LNCaP clone FGC (cell line): ENCODE measurements at regions not wholly inside any gene's neighbourhood (a gene's known extent, or its start where the extent isn't known, plus 50 kb on each side); places are given as distances from the start of the nearest gene placed in this dataset.

Source experiments
- DNase-seq: peaks from one replicate; pipeline ENCODE4 v3.0.0-alpha.2; 2011; ENCODE audit warnings: low read depth
- H3K4me3 ChIP-seq: 2 replicates; pipeline ENCODE4 v1.5.1; 2011; ENCODE audit warnings: mild to moderate bottlenecking, low read depth, low read length, control low read depth
- TF ChIP-seq, protein P1 (sequence below): IDR thresholded peaks from 2 replicates; pipeline ENCODE4 v1.5.1; 2012; ENCODE audit warnings: mild to moderate bottlenecking; ENCODE audit not compliant: control insufficient read depth, insufficient read depth; ENCODE audit errors: extremely low read depth

DNA sequence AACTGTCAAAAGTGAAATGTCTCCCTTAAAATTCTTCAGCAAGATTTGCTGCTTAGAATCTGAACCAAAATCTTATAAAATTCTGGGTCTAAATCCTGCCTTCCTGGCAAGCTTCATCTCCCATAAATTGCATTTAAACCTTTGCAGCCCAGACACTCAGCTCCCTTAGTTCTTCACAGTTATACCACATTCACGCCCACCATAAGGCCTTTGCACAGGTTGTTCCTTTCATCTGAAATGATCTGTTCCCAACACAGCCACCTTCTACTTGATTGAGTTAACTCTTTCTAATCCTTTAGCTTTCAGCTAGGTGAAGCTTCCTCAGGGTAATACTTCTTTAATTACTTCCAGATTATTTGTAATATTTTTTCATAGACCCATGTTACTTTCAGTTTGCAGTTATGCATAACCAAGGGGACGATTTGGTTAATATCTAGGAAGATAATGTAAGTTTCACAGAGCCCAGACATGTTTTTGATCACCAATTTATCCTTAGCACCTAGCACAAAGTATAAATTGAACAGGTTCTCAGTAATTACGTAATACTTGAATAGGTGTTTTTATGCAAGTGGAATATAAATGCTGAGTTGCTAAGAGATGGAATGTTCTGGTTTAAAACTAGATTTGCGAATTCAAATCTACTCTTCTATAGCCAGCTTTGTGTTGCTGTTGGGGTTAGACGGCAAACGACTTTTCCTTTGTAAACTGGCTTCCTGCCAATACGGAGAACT, 779.7 kb upstream of the PKDCC start:
- no peak for DNase-seq
- TF ChIP-seq, protein P1, sequence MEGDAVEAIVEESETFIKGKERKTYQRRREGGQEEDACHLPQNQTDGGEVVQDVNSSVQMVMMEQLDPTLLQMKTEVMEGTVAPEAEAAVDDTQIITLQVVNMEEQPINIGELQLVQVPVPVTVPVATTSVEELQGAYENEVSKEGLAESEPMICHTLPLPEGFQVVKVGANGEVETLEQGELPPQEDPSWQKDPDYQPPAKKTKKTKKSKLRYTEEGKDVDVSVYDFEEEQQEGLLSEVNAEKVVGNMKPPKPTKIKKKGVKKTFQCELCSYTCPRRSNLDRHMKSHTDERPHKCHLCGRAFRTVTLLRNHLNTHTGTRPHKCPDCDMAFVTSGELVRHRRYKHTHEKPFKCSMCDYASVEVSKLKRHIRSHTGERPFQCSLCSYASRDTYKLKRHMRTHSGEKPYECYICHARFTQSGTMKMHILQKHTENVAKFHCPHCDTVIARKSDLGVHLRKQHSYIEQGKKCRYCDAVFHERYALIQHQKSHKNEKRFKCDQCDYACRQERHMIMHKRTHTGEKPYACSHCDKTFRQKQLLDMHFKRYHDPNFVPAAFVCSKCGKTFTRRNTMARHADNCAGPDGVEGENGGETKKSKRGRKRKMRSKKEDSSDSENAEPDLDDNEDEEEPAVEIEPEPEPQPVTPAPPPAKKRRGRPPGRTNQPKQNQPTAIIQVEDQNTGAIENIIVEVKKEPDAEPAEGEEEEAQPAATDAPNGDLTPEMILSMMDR = no peak

DNA sequence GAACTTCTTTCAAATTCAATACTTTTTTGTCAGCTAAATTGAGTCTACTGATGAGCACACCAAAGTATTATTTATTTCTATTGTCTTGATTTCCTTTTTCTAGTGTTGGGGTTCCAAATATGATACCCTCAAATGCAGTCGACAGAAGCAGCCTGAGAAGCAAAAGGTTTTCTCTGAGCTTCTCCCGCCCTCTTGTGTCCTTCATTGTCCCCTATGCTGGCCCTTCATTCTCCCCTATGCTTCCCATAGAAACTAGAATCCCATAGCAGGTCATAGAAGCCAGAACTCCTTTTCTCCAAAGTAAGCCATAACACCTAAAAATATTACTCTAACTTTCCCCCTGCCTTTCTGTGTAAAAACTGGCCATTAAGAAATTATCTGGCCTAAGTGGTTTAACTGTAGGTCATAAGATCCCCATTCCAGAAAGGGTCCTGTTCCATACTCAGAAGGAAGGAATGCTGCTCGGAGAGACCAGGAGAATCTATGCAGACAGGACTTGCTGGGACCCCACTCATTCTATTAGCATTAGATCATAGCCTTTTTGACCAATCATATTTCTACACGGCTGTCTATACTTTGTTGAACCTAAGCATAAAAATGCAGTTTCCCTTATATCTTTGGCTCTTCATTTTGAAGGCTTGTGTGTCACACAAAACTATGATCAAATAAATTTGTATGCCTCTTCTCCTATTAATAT, 764.6 kb upstream of the PKDCC start:
- TF ChIP-seq, protein P1 = no peak
- no peak overlapping the region for H3K4me3 ChIP-seq
- DNase-seq = no peak

More for the DNA sequence above, 779.7 kb upstream of the PKDCC start:
- no peak overlapping the region for H3K4me3 ChIP-seq

DNA sequence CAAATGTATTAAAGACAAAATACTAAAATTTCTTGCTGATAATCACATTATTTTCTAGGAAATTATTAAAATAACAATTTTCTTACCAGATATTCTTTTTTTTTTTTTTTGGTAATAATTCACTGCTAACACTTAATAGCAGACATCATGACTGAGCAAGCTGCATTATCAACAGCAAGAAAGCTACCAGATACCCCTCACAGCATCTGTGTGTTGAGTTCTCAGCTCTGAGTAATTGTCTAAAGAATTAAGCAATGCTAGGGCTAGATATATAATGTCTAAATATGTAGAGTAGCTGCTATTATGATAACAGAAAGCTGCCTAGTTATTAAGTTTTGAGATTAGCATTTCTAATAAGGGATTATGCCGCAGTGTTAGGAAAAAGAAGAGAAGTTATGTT, 754.3 kb upstream of the PKDCC start:
- TF ChIP-seq, protein P1 = no peak
- no peak overlapping the region for H3K4me3 ChIP-seq
- DNase-seq = no peak

DNA sequence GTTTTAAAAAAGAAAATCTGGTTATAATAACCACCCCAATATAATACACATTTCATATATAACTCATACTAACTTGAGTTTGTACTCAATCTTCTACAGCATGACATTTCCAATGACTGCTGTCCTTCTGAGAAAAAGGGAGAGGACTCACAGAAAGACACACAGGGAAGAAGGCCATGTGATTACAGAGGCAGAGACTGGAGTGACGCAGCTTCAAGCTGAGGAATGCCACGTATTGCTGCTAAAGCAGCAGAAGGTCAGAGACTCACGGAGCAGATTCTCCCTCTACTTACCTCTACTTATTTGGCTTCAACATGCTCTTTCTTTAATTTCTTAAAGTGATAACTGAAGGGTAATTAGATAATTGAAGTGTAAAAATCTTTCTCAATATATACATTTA, 753.5 kb upstream of the PKDCC start:
- TF ChIP-seq, protein P1 = no peak

DNA sequence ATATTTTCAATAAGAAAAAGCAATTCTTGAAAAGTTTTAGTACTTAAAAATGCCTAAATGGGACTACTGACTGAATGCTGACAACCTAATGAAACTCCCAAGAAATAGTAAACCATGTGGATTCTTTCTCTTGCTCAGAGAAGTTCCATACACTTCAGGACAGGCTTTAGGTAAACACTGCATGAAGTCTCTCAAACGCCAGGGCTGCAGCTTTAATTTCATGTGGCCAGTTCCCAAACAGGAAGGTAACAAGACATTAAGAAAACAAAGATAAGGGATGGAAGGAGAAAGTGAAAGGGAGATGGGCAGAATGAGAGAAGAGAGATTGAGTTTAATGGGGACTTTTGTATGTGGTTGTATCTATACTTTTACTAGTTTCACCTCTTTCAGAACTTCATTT, 734.7 kb upstream of the PKDCC start:
- no peak for DNase-seq
- TF ChIP-seq, protein P1 = no peak
- no peak overlapping the region for H3K4me3 ChIP-seq

More for the DNA sequence above, 753.5 kb upstream of the PKDCC start:
- H3K4me3 ChIP-seq = no peak overlapping the region
- no peak for DNase-seq

DNA sequence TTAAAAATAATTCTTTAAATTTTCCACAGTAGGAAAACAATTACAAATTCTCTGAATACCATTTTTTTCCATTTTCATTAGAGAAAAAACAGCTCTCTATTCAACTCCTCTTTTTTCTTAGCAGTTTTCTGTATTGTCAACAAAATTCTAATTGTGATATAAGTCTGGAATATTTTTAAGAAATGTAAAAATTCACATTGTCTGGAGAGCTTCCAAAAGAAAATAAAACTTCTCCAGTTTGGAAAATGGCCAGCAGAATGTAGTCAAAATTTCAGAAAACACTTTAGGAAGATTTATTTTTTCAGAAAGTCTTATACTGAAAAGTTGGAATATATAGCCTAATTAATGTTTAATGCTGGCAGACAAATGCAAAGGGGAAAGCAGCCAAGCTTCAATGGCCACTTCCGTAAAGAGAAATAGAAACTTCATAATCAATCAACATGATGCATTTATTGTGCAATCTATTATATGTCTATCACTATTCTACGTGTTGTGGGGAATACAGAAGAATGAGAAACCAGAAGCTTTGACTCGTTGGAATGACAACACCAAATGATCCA, 733.2 kb upstream of the PKDCC start:
- no peak overlapping the region for H3K4me3 ChIP-seq
- TF ChIP-seq, protein P1 = no peak
- DNase-seq = no peak
